ENCODE measurements at regions not wholly inside any gene's neighbourhood (a gene's known extent, or its start where the extent isn't known, plus 50 kb on each side); places are given as distances from the start of the nearest gene placed in this dataset.

DNA sequence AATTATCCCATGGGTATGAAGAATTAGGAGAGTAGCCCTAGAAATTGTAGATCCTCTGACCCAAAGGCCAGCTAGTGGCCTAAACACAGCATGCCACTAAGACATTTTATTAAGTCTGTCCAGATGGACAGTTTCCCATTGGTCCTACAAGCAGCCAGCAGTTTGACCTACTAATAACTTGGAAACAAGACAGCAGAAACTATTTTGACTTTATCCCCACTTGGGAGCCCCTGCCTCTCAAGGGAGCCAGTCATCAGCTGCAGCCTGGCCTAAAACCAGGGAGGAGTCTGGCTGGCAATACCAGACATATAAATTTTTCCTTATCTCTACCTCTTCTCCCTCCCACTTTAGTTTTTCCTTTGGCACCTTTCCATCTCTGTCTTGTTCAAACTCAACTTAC, 222.6 kb upstream of the KCTD3 start:
- Histone ChIP-seq H3K27ac (ENCODE audit: control insufficient read depth, insufficient read depth) (no peak overlapping the region), H3K9me3 (replicated peaks; ENCODE audit: control insufficient read depth, insufficient read depth, low read length) (no peaks in the 10 kb centered on the region), H3K79me2 (ENCODE audit: control insufficient read depth, insufficient read depth, low read length) (no peaks in the 10 kb centered on the region), H3K9ac (ENCODE audit: control insufficient read depth, insufficient read depth, low read length) (no peak overlapping the region), H3K4me2 (ENCODE audit: control insufficient read depth, insufficient read depth) (no peak overlapping the region), H3K4me1 (ENCODE audit: control insufficient read depth, insufficient read depth, low read length) (no peaks in the 10 kb centered on the region), H4K20me1 (ENCODE audit: control insufficient read depth, insufficient read depth) (no peaks in the 10 kb centered on the region), H2AFZ (ENCODE audit: control insufficient read depth, low read depth, low read length) (no peak overlapping the region), H3K4me3 (no peak overlapping the region), H3K27me3 (replicated peaks in 1 of 2; ENCODE audit: control insufficient read depth in 2 of 2, insufficient read depth in 2 of 2, low read length in 1 of 2) (no peaks in the 10 kb centered on the region), H3K36me3 (ENCODE audit: control insufficient read depth in 2 of 2, insufficient read depth in 2 of 2, low read length in 1 of 2) (no peaks in the 10 kb centered on the region)
- no TSS peak for BruUV-seq (replicated peaks)
- SMC1A ChIA-PET (ENCODE audit: uncharacterized antibody, unreplicated experiment): no interaction called here
- intact Hi-C loops (cut with micrococcal nuclease; ENCODE audit: unreplicated experiment): no loop called here
- RAD21 ChIA-PET (ENCODE audit: unreplicated experiment): no interaction called here
- CTCF ChIA-PET: no interaction called here
- no peak for DNase-seq (ENCODE audit: low read depth, low spot score)
- no peak for ATAC-seq
- no peak for FAIRE-seq
- TF ChIP-seq EP300 (IDR thresholded peaks at IDR 0.05; ENCODE audit: borderline replicate concordance in 1 of 2, control insufficient read depth in 1 of 2, low read depth in 2 of 2, low read length in 2 of 2) (no peak), SRF (IDR thresholded peaks at IDR 0.05; ENCODE audit: low read depth in 2 of 2, low read length in 2 of 2) (no peak), KDM1A (IDR thresholded peaks at IDR 0.05; ENCODE audit: borderline replicate concordance) (no peak), CHD1 (IDR thresholded peaks at IDR 0.05; ENCODE audit: low read depth, low read length) (no peak), BACH1 (IDR thresholded peaks at IDR 0.05; ENCODE audit: borderline replicate concordance) (no peak), MTA2 (IDR thresholded peaks at IDR 0.05; ENCODE audit: low read depth) (no peak), HDAC2 (IDR thresholded peaks at IDR 0.05) (no peak), TCF3 (IDR thresholded peaks at IDR 0.05; ENCODE audit: borderline replicate concordance, insufficient read depth, low read depth, low read length) (no peak), RBBP5 (conservative IDR thresholded peaks at IDR 0.05) (no peak), MYB (IDR thresholded peaks at IDR 0.05; ENCODE audit: borderline replicate concordance, low read depth, low read length) (no peak)
- POLR2A ChIA-PET: no interaction called here
- in situ Hi-C loops (cut with MboI): no loop called here

DNA sequence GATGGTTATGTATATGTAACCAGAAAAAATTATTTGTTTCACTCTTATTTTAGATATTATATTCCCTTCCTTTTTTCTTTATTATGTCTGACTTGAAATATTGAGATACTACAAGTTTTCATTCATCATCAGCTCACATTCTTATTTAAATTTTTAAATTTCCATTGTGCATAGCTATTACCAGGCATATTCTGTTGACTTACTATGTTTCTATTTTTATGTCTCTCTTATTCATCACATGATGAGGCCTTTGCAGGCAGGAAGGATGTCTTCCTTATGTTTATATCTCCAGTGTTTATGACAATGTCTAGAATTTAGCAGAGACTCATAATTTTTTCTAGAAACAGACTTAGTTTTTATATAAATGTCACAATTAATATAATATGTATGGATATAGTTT, 221.9 kb upstream of the KCTD3 start:
- no peak overlapping the region for H3K9ac ChIP-seq (ENCODE audit: control insufficient read depth, insufficient read depth, low read length)
- no TSS peak for BruUV-seq (replicated peaks)
- H3K36me3 ChIP-seq (ENCODE audit: control insufficient read depth in 2 of 2, insufficient read depth in 2 of 2, low read length in 1 of 2): no peaks in the 10 kb centered on the region
- H3K9me3 ChIP-seq (replicated peaks; ENCODE audit: control insufficient read depth, insufficient read depth, low read length): no peaks in the 10 kb centered on the region
- DNase-seq (ENCODE audit: low read depth, low spot score): no peak
- no peak overlapping the region for H3K27ac ChIP-seq (ENCODE audit: control insufficient read depth, insufficient read depth)
- POLR2A ChIA-PET: no interaction called here
- no peaks in the 10 kb centered on the region for H3K4me1 ChIP-seq (ENCODE audit: control insufficient read depth, insufficient read depth, low read length)
- H3K4me3 ChIP-seq: no peak overlapping the region
- no peak for FAIRE-seq
- ATAC-seq: no peak
- H2AFZ ChIP-seq (ENCODE audit: control insufficient read depth, low read depth, low read length): no peak overlapping the region
- H3K4me2 ChIP-seq (ENCODE audit: control insufficient read depth, insufficient read depth): no peak overlapping the region
- no peaks in the 10 kb centered on the region for H3K79me2 ChIP-seq (ENCODE audit: control insufficient read depth, insufficient read depth, low read length)
- in situ Hi-C loops (cut with MboI) (no loop called here), intact Hi-C loops (cut with micrococcal nuclease; ENCODE audit: unreplicated experiment) (no loop called here)
- H4K20me1 ChIP-seq (ENCODE audit: control insufficient read depth, insufficient read depth): no peaks in the 10 kb centered on the region
- no peaks in the 10 kb centered on the region for H3K27me3 ChIP-seq (replicated peaks in 1 of 2; ENCODE audit: control insufficient read depth in 2 of 2, insufficient read depth in 2 of 2, low read length in 1 of 2)
- CTCF ChIA-PET: no interaction called here
- RAD21 ChIA-PET (ENCODE audit: unreplicated experiment): no interaction called here
- SMC1A ChIA-PET (ENCODE audit: uncharacterized antibody, unreplicated experiment): no interaction called here
- no peak for TF ChIP-seq NKRF (conservative IDR thresholded peaks at IDR 0.05)
- TF ChIP-seq TCF3 (IDR thresholded peaks at IDR 0.05; ENCODE audit: borderline replicate concordance, insufficient read depth, low read depth, low read length): no peak
- TF ChIP-seq TAF1 (IDR thresholded peaks at IDR 0.05; ENCODE audit: borderline replicate concordance, low read depth, low read length): no peak
- TF ChIP-seq IKZF1 (conservative IDR thresholded peaks at IDR 0.05): no peak
- no peak for TF ChIP-seq JUND (IDR thresholded peaks at IDR 0.05; ENCODE audit: low read depth, low read length)
- TF ChIP-seq CBX5 (IDR thresholded peaks at IDR 0.05; ENCODE audit: low read depth): no peak
- TF ChIP-seq RBBP5 (conservative IDR thresholded peaks at IDR 0.05): no peak
- TF ChIP-seq BCL11A (IDR thresholded peaks at IDR 0.05; ENCODE audit: low read depth, low read length): no peak
- no peak for TF ChIP-seq KDM1A (IDR thresholded peaks at IDR 0.05; ENCODE audit: borderline replicate concordance)
- no peak for TF ChIP-seq YY1 (IDR thresholded peaks at IDR 0.05; ENCODE audit: low read depth, low read length)
- no peak for TF ChIP-seq SMAD1 (IDR thresholded peaks at IDR 0.05; ENCODE audit: low read depth, partially characterized antibody)
- no peak for TF ChIP-seq SRF (IDR thresholded peaks at IDR 0.05; ENCODE audit: low read depth in 2 of 2, low read length in 2 of 2)
- TF ChIP-seq SMAD5 (IDR thresholded peaks at IDR 0.05; ENCODE audit: low read depth): no peak
